IPS-18a (cell line): ENCODE measurements at regions not wholly inside any gene's neighbourhood (a gene's known extent, or its start where the extent isn't known, plus 50 kb on each side); places are given as distances from the start of the nearest gene placed in this dataset.

Source experiments
- H3K27ac ChIP-seq: one replicate; pipeline ENCODE4 v1.5.1; 2013; ENCODE audit warnings: low read length
- H3K27me3 ChIP-seq: one replicate; pipeline ENCODE4 v1.6.1; 2013; ENCODE audit warnings: mild to moderate bottlenecking, low read length; ENCODE audit not compliant: control insufficient read depth, insufficient read depth
- H3K36me3 ChIP-seq: one replicate; pipeline ENCODE4 v1.6.1; 2013; ENCODE audit warnings: low read depth, low read length; ENCODE audit not compliant: control insufficient read depth
- H3K4me1 ChIP-seq: one replicate; pipeline ENCODE4 v1.6.1; 2013; ENCODE audit warnings: low read depth, low read length; ENCODE audit not compliant: control insufficient read depth
- H3K4me3 ChIP-seq: one replicate; pipeline ENCODE4 v1.5.1; 2013; ENCODE audit warnings: low read length
- H3K9ac ChIP-seq: one replicate; pipeline ENCODE4 v1.6.1; 2013; ENCODE audit warnings: mild to moderate bottlenecking, low read length, moderate library complexity
- H3K9me3 ChIP-seq: one replicate; pipeline ENCODE4 v1.6.1; 2013; ENCODE audit warnings: low read depth, low read length; ENCODE audit not compliant: control insufficient read depth

DNA sequence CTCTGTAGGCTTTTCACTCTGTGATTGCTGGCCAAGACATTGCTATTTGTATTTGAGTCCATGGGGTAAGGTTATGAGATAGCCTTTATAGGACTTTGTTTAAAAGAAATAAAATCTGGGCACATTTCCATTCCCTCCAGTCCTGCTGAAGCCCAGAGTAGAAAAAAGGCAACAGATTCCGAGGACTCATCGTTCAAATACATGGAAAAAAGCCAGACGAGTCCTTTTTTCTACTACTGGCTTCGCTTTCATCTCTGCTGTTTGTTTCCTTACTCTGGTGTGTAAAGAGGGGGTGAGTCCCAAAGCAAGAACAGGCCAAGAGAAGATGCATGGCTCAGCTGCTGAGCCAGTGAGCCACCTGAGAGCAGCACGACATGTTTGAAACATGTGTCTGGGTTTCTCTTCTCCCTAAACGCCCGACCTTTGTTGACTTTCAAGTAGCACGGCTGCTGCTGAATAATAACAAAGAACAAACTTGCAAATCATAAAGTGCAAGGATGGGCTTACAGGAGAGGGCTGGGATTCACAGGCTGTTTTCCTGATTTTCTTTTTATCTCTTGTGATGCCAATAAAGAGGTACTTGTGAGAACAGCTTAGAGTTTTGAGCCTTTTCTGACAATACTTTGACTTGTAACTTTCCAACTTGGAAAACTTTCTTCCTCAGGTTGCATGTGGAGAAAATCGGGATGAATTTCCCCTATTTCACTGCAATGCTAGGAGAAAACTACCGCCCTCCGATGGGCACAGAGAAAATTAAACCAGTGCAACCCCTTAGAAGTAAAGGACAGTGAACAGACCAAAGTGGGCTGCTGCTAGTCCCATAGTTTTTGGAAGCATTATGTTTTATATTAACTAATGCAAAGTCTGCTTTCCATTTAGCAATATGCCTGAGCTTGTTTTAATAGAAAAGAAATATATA lies 195.2 kb upstream of the RAG2 start:
- no peaks in the 10 kb centered on the region for H3K27me3 ChIP-seq
- no peak overlapping the region for H3K27ac ChIP-seq
- no peaks in the 10 kb centered on the region for H3K9me3 ChIP-seq
- peaks cover 6% of the 10 kb centered on the region for H3K4me1 ChIP-seq
- H3K9ac ChIP-seq: peak overlapping the region; percentile 38
- peak overlapping the region; percentile 35 for H3K4me3 ChIP-seq
- no peaks in the 10 kb centered on the region for H3K36me3 ChIP-seq

GRCh38 chr11:36791957-36792356 lies 193.9 kb upstream of the RAG2 start:
- H3K4me3 ChIP-seq: no peak overlapping the region
- no peaks in the 10 kb centered on the region for H3K9me3 ChIP-seq
- no peaks in the 10 kb centered on the region for H3K27me3 ChIP-seq
- no peak overlapping the region for H3K27ac ChIP-seq
- no peaks in the 10 kb centered on the region for H3K36me3 ChIP-seq
- H3K9ac ChIP-seq: no peak overlapping the region
- H3K4me1 ChIP-seq: peaks cover 6% of the 10 kb centered on the region

DNA sequence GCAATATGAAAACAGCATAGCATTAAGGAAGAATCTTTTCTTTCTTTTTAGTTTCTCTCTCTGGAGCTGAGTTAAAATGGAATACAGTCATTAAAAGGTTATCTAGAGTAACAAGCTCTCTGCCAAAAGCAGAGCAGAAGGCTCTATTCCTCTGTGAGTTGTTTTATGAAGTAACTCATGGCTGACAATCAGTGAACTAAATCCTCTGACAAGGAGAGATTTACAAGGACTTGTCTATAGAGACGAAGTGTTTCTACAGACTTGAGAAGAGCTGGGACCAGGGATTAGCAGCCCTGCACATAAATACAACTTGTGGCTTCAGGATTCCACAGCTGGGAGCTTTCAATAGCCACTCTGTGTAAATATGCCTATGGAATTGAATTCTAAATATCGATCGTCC lies 192.5 kb upstream of the RAG2 start:
- Histone ChIP-seq H3K27me3 (no peaks in the 10 kb centered on the region), H3K4me3 (no peak overlapping the region), H3K9me3 (no peaks in the 10 kb centered on the region), H3K27ac (no peak overlapping the region), H3K4me1 (peaks cover 9% of the 10 kb centered on the region), H3K9ac (no peak overlapping the region), H3K36me3 (no peaks in the 10 kb centered on the region)

DNA sequence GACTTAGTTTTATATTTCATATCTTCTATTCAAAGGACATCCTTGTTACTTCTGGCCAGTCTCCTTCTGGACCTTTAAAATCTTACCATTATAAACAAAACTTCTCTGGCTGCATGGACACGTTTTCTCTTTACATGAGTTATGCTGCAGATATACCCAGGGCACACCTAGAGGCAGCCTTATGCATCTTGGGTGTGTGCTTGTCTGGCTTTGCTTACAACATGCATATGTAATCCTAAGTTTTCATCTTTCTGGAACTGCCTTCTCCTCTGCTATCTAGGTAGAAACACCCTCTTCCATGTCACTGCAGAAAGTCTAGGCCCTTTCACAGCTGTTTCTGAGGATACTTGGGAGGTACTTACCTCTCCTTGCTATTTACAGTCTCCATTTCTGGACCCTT lies 185.8 kb upstream of the RAG2 start:
- Histone ChIP-seq H3K9me3 (no peaks in the 10 kb centered on the region), H3K4me3 (no peak overlapping the region), H3K36me3 (no peaks in the 10 kb centered on the region), H3K4me1 (peaks cover 3% of the 10 kb centered on the region), H3K9ac (no peak overlapping the region), H3K27ac (no peak overlapping the region), H3K27me3 (no peaks in the 10 kb centered on the region)

DNA sequence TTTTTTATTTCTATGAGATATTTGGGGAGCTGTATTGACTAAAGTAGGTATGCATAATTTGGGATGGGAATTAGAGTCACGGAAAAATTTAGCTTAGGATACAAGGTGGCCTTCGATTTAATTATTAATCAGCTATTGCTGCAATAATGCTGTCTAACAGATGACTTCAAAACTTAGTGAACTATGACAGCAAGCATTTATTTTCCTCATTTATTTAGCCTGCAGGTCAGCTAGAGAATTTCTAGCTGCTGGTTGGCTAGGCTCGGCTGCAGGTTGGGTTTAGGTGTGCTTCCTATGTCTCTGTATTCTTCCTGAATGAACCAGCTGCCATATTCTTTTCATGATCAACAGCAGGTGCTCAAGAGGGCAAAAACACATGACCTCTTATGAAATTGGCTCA lies 181.8 kb upstream of the RAG2 start:
- Histone ChIP-seq H3K27ac (no peak overlapping the region), H3K4me1 (no peaks in the 10 kb centered on the region), H3K9ac (no peak overlapping the region), H3K36me3 (no peaks in the 10 kb centered on the region), H3K27me3 (no peaks in the 10 kb centered on the region), H3K9me3 (no peaks in the 10 kb centered on the region), H3K4me3 (no peak overlapping the region)

GRCh38 chr11:36777311-36777710 lies 179.3 kb upstream of the RAG2 start:
- no peaks in the 10 kb centered on the region for H3K36me3 ChIP-seq
- H3K4me1 ChIP-seq: no peaks in the 10 kb centered on the region
- H3K9me3 ChIP-seq: no peaks in the 10 kb centered on the region
- H3K27me3 ChIP-seq: no peaks in the 10 kb centered on the region
- H3K9ac ChIP-seq: no peak overlapping the region
- no peak overlapping the region for H3K4me3 ChIP-seq
- no peak overlapping the region for H3K27ac ChIP-seq

- no peak overlapping the region for H3K4me3 ChIP-seq
- no peaks in the 10 kb centered on the region for H3K36me3 ChIP-seq
- no peak overlapping the region for H3K9ac ChIP-seq
- no peaks in the 10 kb centered on the region for H3K27me3 ChIP-seq
- no peaks in the 10 kb centered on the region for H3K4me1 ChIP-seq
- no peaks in the 10 kb centered on the region for H3K9me3 ChIP-seq
- H3K27ac ChIP-seq: no peak overlapping the region
Measured at GRCh38 chr11:36775756-36776155, 177.7 kb upstream of the RAG2 start.

DNA sequence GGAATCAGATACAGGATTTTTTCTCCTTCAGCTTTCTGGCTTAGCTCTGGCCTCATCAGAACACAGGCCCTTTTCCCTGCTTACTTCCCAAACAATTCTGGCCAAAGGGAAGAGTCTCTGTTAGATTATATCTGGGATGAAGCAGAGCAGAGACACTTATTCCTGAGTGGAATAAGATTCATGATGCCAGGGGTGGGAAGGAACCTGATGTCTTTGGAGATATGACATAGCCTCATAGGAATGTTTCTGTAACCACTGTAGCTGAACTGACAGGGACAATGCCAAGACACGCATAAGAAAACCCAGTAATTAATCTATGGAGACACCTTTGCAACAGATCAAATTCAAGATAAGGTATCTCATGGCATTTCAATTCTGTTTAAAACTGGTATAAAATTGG lies 177.1 kb upstream of the RAG2 start:
- Histone ChIP-seq H3K36me3 (no peaks in the 10 kb centered on the region), H3K4me1 (no peaks in the 10 kb centered on the region), H3K27me3 (no peaks in the 10 kb centered on the region), H3K27ac (no peak overlapping the region), H3K4me3 (no peak overlapping the region), H3K9ac (no peak overlapping the region), H3K9me3 (no peaks in the 10 kb centered on the region)

GRCh38 chr11:36774603-36775002 lies 176.6 kb upstream of the RAG2 start:
- no peak overlapping the region for H3K9ac ChIP-seq
- no peaks in the 10 kb centered on the region for H3K27me3 ChIP-seq
- no peaks in the 10 kb centered on the region for H3K9me3 ChIP-seq
- no peak overlapping the region for H3K27ac ChIP-seq
- H3K36me3 ChIP-seq: no peaks in the 10 kb centered on the region
- H3K4me3 ChIP-seq: no peak overlapping the region
- H3K4me1 ChIP-seq: no peaks in the 10 kb centered on the region

- Histone ChIP-seq H3K4me1 (no peaks in the 10 kb centered on the region), H3K9ac (no peak overlapping the region), H3K4me3 (no peak overlapping the region), H3K27me3 (no peaks in the 10 kb centered on the region), H3K9me3 (no peaks in the 10 kb centered on the region), H3K36me3 (no peaks in the 10 kb centered on the region), H3K27ac (no peak overlapping the region)
Measured at GRCh38 chr11:36763187-36763586, 165.2 kb upstream of the RAG2 start.

DNA sequence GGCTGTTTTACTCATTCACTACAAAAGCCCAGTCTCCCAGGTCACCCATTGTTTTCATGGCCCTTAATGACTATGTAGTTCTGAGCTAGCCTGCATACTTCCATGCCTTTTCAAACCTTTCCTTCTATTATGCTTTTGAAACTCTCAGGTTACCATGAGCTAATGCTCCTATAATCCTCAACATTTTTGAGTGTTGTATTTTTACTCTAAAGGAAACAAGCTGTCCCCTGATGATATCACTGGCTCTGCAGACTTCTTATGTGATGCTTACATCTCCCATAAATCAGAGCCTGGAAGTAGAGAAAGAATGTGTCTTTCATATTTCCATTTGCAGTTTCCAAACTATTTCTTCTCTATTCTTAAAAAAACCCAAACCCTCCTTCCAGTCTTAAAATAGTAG lies 159.0 kb upstream of the RAG2 start:
- H3K4me3 ChIP-seq: no peak overlapping the region
- no peaks in the 10 kb centered on the region for H3K4me1 ChIP-seq
- no peaks in the 10 kb centered on the region for H3K9me3 ChIP-seq
- no peak overlapping the region for H3K9ac ChIP-seq
- H3K27ac ChIP-seq: no peak overlapping the region
- H3K27me3 ChIP-seq: no peaks in the 10 kb centered on the region
- no peaks in the 10 kb centered on the region for H3K36me3 ChIP-seq

DNA sequence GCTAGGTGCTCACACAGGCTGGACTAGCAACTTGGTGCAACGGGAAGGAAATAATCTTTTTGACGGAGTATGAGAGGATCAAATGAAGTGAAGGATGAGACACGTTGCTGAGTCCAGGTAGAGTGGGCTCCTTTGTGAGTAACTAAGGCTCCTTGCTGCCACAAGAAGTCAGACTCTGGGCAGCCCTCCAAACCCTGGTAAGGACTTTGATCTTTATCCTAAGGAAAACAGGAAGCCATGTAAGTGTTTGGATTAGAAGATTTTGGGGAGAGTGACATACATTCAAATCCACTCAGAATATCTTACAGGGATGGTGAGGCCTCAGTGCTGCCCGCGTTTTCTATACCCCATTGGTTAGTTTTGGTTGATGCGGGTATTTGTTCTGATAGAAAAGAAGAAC lies 155.9 kb upstream of the RAG2 start:
- no peak overlapping the region for H3K9ac ChIP-seq
- no peak overlapping the region for H3K27ac ChIP-seq
- H3K27me3 ChIP-seq: no peaks in the 10 kb centered on the region
- no peaks in the 10 kb centered on the region for H3K9me3 ChIP-seq
- no peaks in the 10 kb centered on the region for H3K36me3 ChIP-seq
- H3K4me1 ChIP-seq: no peaks in the 10 kb centered on the region
- no peak overlapping the region for H3K4me3 ChIP-seq
